NCI-H345 treated with DMSO at 0.1 percent for 48 hours (cell line): ENCODE measurements at regions not wholly inside any gene's neighbourhood (a gene's known extent, or its start where the extent isn't known, plus 50 kb on each side); places are given as distances from the start of the nearest gene placed in this dataset.

ENCODE experiments used
- DNase-seq: peaks from one replicate; lab custom pipeline; 2025; ENCODE audit not compliant: unreplicated experiment; lab: John Stamatoyannopoulos, UW

- DNase-seq, result no peak
Measured at GRCh38 chr1:212557739-212558692, 50.5 kb upstream of the ATF3 start.

- peak; percentile 82 for DNase-seq
Measured at GRCh38 chr1:212558693-212559480, 49.7 kb upstream of the ATF3 start.
